WTC11 (cell line): ENCODE measurements at regions not wholly inside any gene's neighbourhood (a gene's known extent, or its start where the extent isn't known, plus 50 kb on each side); places are given as distances from the start of the nearest gene placed in this dataset.

Source experiments
- ATAC-seq: fragments of 200-7000 bp; cut with Tn5 transposase; 2 replicates; pipeline ENCODE4 v1.10.0; 2021; ENCODE audit warnings: mild to moderate bottlenecking, moderate library complexity
- CTCF ChIA-PET: fragments of 300-600 bp; sonication (Branson Sonifier 250); formaldehyde crosslinking; loops from one replicate; lab custom pipeline; 2021; ENCODE audit warnings: antibody characterized with exemption; lab: Charles Lee
- POLR2A ChIA-PET: fragments of 350-600 bp; sonication (Branson Sonifier 250); formaldehyde crosslinking; loops from one replicate; lab custom pipeline; 2021; ENCODE audit warnings: antibody characterized with exemption; lab: Charles Lee
- DNase-seq: peaks from one replicate; pipeline ENCODE4 v3.0.0; 2021; ENCODE audit warnings: low spot score
- H3K27ac Mint-ChIP-seq: 2 replicates; pipeline ENCODE4 v1.8.0; 2021; ENCODE audit warnings: mixed read lengths
- H3K27me3 Mint-ChIP-seq: 2 replicates; pipeline ENCODE4 v1.8.0; 2021; ENCODE audit warnings: low read depth, mild to moderate bottlenecking, moderate library complexity, mixed read lengths
- H3K36me3 Mint-ChIP-seq: 2 replicates; pipeline ENCODE4 v1.8.0; 2021; ENCODE audit warnings: mixed read lengths
- H3K4me1 Mint-ChIP-seq: 2 replicates; pipeline ENCODE4 v1.8.0; 2022; ENCODE audit warnings: mixed read lengths
- H3K4me3 Mint-ChIP-seq: 2 replicates; pipeline ENCODE4 v1.8.0; 2021; ENCODE audit warnings: mild to moderate bottlenecking, moderate library complexity, mixed read lengths
- H3K9me3 Mint-ChIP-seq: 2 replicates; pipeline ENCODE4 v1.8.0; 2021; ENCODE audit warnings: mixed read lengths
- ATF1 ChIP-seq: sonication (generic); formaldehyde crosslinking; IDR thresholded peaks from 2 replicates; pipeline ENCODE4 v1.8.1; 2023; ENCODE audit warnings: mild to moderate bottlenecking, moderate library complexity, missing genetic modification reagents
- ELF4 ChIP-seq: sonication (generic); formaldehyde crosslinking; IDR thresholded peaks from 2 replicates; pipeline ENCODE4 v1.8.1; 2022; ENCODE audit warnings: low read depth, mild to moderate bottlenecking, moderate library complexity, missing genetic modification reagents
- ESRRA ChIP-seq: sonication (generic); formaldehyde crosslinking; IDR thresholded peaks from 2 replicates; pipeline ENCODE4 v1.8.1; 2022; ENCODE audit warnings: mild to moderate bottlenecking, missing genetic modification reagents, borderline replicate concordance
- HMGA2 ChIP-seq: fragments of 250-450 bp; sonication (Bioruptor Pico); IDR thresholded peaks from 2 replicates; pipeline ENCODE4 v1.4.0; 2021; ENCODE audit warnings: mild to moderate bottlenecking, moderate library complexity
- IRF2 ChIP-seq: sonication (generic); formaldehyde crosslinking; IDR thresholded peaks from 2 replicates; pipeline ENCODE4 v1.8.0; 2022; ENCODE audit warnings: low read depth, missing genetic modification reagents, borderline replicate concordance
- MYBL2 ChIP-seq: sonication (generic); formaldehyde crosslinking; IDR thresholded peaks from 2 replicates; pipeline ENCODE4 v1.8.1; 2023; ENCODE audit warnings: mild to moderate bottlenecking, moderate library complexity, missing genetic modification reagents
- NFATC4 ChIP-seq: fragments of 250-450 bp; sonication (Bioruptor Pico); IDR thresholded peaks from 2 replicates; pipeline ENCODE4 v1.9.0; 2021; ENCODE audit warnings: mild to moderate bottlenecking
- NR3C1 ChIP-seq: sonication (generic); formaldehyde crosslinking; conservative IDR thresholded peaks from 2 replicates; pipeline ENCODE4 v1.8.1; 2023; ENCODE audit warnings: low read depth, mild to moderate bottlenecking, missing genetic modification reagents
- SOX15 ChIP-seq: fragments of 250-450 bp; sonication (Bioruptor Pico); IDR thresholded peaks from 2 replicates; pipeline ENCODE4 v1.9.0; 2021; ENCODE audit warnings: mild to moderate bottlenecking
- SP1 ChIP-seq: sonication (generic); formaldehyde crosslinking; conservative IDR thresholded peaks from 2 replicates; pipeline ENCODE4 v1.8.1; 2022; ENCODE audit warnings: missing genetic modification reagents
- TP53 ChIP-seq: sonication (generic); formaldehyde crosslinking; IDR thresholded peaks from 2 replicates; pipeline ENCODE4 v1.8.1; 2023; ENCODE audit warnings: mild to moderate bottlenecking, missing genetic modification reagents
- ZNF317 ChIP-seq: sonication (generic); formaldehyde crosslinking; IDR thresholded peaks from 2 replicates; pipeline ENCODE4 v1.8.1; 2023; ENCODE audit warnings: low read depth, mild to moderate bottlenecking, moderate library complexity, missing genetic modification reagents, borderline replicate concordance
- TF ChIP-seq, protein P1 (sequence below): sonication (generic); formaldehyde crosslinking; IDR thresholded peaks from 2 replicates; pipeline ENCODE4 v1.8.0; 2023; ENCODE audit warnings: mild to moderate bottlenecking, missing genetic modification reagents
- TF ChIP-seq, protein P2 (sequence below): sonication (generic); formaldehyde crosslinking; IDR thresholded peaks from 2 replicates; pipeline ENCODE4 v1.8.0; 2022; ENCODE audit warnings: mild to moderate bottlenecking, missing genetic modification reagents
- TF ChIP-seq, protein P3 (sequence below): sonication (generic); formaldehyde crosslinking; IDR thresholded peaks from 2 replicates; pipeline ENCODE4 v1.8.1; 2022; ENCODE audit warnings: mild to moderate bottlenecking, missing genetic modification reagents, moderate library complexity, borderline replicate concordance
- TF ChIP-seq, protein P4 (sequence below): sonication (generic); formaldehyde crosslinking; IDR thresholded peaks from 2 replicates; pipeline ENCODE4 v1.8.0; 2022; ENCODE audit warnings: mild to moderate bottlenecking, missing genetic modification reagents
- TF ChIP-seq, protein P5 (sequence below): sonication (generic); formaldehyde crosslinking; IDR thresholded peaks from 2 replicates; pipeline ENCODE4 v1.8.0; 2022; ENCODE audit warnings: mild to moderate bottlenecking, missing genetic modification reagents
- TF ChIP-seq, protein P6 (sequence below): fragments of 250-450 bp; sonication (Bioruptor Pico); IDR thresholded peaks from 2 replicates; pipeline ENCODE4 v2.1.2; 2022; ENCODE audit warnings: mild to moderate bottlenecking, moderate library complexity
- TF ChIP-seq, protein P7 (sequence below): sonication (generic); formaldehyde crosslinking; IDR thresholded peaks from 2 replicates; pipeline ENCODE4 v1.8.0; 2022; ENCODE audit warnings: mild to moderate bottlenecking, missing genetic modification reagents
- TF ChIP-seq, protein P8 (sequence below): fragments of 250-450 bp; sonication (Bioruptor Pico); conservative IDR thresholded peaks from 2 replicates; pipeline ENCODE4 v1.9.0; 2021; ENCODE audit warnings: mild to moderate bottlenecking

DNA sequence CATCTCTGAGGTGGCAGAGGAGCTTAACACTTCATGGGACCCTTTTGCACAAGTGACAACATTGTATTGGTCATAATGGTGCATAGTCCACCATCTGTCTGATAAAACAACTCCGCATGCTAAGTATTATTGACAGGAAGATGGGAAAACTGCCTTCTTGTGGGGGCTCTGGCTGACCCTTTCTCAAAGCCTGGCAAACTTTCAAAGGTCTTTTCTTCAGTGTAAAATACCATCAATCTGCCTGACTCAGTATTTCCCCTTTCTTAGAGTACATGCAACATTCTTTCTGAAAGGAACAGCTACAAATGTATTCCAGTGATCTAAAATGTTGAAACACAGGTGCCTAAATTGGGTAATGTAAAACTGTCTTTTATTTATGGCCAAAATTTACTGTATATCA lies 89.1 kb downstream of the NAA11 start:
- TF ChIP-seq IRF2 (CRISPR knock-in tag): no peak
- TF ChIP-seq NFATC4: no peak
- no peak for TF ChIP-seq HMGA2 (CRISPR knock-in tag)
- TF ChIP-seq, protein P1, sequence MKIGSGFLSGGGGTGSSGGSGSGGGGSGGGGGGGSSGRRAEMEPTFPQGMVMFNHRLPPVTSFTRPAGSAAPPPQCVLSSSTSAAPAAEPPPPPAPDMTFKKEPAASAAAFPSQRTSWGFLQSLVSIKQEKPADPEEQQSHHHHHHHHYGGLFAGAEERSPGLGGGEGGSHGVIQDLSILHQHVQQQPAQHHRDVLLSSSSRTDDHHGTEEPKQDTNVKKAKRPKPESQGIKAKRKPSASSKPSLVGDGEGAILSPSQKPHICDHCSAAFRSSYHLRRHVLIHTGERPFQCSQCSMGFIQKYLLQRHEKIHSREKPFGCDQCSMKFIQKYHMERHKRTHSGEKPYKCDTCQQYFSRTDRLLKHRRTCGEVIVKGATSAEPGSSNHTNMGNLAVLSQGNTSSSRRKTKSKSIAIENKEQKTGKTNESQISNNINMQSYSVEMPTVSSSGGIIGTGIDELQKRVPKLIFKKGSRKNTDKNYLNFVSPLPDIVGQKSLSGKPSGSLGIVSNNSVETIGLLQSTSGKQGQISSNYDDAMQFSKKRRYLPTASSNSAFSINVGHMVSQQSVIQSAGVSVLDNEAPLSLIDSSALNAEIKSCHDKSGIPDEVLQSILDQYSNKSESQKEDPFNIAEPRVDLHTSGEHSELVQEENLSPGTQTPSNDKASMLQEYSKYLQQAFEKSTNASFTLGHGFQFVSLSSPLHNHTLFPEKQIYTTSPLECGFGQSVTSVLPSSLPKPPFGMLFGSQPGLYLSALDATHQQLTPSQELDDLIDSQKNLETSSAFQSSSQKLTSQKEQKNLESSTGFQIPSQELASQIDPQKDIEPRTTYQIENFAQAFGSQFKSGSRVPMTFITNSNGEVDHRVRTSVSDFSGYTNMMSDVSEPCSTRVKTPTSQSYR: no peak
- TF ChIP-seq, protein P2, sequence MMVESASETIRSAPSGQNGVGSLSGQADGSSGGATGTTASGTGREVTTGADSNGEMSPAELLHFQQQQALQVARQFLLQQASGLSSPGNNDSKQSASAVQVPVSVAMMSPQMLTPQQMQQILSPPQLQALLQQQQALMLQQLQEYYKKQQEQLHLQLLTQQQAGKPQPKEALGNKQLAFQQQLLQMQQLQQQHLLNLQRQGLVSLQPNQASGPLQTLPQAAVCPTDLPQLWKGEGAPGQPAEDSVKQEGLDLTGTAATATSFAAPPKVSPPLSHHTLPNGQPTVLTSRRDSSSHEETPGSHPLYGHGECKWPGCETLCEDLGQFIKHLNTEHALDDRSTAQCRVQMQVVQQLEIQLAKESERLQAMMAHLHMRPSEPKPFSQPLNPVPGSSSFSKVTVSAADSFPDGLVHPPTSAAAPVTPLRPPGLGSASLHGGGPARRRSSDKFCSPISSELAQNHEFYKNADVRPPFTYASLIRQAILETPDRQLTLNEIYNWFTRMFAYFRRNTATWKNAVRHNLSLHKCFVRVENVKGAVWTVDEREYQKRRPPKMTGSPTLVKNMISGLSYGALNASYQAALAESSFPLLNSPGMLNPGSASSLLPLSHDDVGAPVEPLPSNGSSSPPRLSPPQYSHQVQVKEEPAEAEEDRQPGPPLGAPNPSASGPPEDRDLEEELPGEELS (CRISPR knock-in tag): no peak
- TF ChIP-seq ZNF317: no peak
- TF ChIP-seq, protein P3, sequence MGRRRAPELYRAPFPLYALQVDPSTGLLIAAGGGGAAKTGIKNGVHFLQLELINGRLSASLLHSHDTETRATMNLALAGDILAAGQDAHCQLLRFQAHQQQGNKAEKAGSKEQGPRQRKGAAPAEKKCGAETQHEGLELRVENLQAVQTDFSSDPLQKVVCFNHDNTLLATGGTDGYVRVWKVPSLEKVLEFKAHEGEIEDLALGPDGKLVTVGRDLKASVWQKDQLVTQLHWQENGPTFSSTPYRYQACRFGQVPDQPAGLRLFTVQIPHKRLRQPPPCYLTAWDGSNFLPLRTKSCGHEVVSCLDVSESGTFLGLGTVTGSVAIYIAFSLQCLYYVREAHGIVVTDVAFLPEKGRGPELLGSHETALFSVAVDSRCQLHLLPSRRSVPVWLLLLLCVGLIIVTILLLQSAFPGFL (CRISPR knock-in tag): no peak
- no peak for TF ChIP-seq TP53 (CRISPR knock-in tag)
- TF ChIP-seq ATF1 (CRISPR knock-in tag): no peak
- TF ChIP-seq, protein P4, sequence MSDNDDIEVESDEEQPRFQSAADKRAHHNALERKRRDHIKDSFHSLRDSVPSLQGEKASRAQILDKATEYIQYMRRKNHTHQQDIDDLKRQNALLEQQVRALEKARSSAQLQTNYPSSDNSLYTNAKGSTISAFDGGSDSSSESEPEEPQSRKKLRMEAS (CRISPR knock-in tag): no peak
- ChIA-PET CTCF (no interaction called here), POLR2A (no interaction called here)
- H3K27me3 Mint-ChIP-seq: no peaks in the 10 kb centered on the region
- H3K9me3 Mint-ChIP-seq: no peaks in the 10 kb centered on the region
- H3K4me1 Mint-ChIP-seq: peaks cover 5% of the 10 kb centered on the region
- no peak for DNase-seq
- no peaks in the 10 kb centered on the region for H3K36me3 Mint-ChIP-seq
- H3K4me3 Mint-ChIP-seq: no peak overlapping the region
- H3K27ac Mint-ChIP-seq: no peak overlapping the region
- ATAC-seq: no peak

DNA sequence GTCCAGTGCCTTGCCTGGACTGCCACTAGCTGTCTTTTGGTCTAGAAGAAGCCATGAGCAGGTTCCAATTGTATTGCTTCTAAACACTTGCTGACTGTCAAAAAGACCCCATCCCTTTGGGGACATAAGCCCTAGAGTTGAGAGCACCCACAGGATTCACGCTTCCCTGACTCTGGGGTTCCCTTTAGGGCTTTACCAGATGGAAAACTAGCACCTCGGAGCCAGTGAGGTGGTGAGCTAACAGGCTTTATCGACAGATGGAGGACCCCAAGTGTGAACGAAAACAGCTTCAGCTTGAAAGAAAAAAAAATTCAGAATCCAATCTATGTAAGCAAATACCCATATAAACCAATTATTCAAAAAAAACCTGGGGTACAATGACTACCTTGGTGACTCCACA lies 90.8 kb downstream of the NAA11 start:
- no peak for DNase-seq
- H3K9me3 Mint-ChIP-seq: no peaks in the 10 kb centered on the region
- H3K27me3 Mint-ChIP-seq: no peaks in the 10 kb centered on the region
- ATAC-seq: no peak
- peaks cover 5% of the 10 kb centered on the region for H3K4me1 Mint-ChIP-seq
- H3K27ac Mint-ChIP-seq: no peak overlapping the region
- CTCF ChIA-PET: interaction anchor here (1.2 kb wide), 1 partner anchor 193 kb away, joined by 5 read pairs; no protein-coding TSS in a partner anchor
- no peaks in the 10 kb centered on the region for H3K36me3 Mint-ChIP-seq
- POLR2A ChIA-PET: no interaction called here
- no peak overlapping the region for H3K4me3 Mint-ChIP-seq
- TF ChIP-seq, protein P5, sequence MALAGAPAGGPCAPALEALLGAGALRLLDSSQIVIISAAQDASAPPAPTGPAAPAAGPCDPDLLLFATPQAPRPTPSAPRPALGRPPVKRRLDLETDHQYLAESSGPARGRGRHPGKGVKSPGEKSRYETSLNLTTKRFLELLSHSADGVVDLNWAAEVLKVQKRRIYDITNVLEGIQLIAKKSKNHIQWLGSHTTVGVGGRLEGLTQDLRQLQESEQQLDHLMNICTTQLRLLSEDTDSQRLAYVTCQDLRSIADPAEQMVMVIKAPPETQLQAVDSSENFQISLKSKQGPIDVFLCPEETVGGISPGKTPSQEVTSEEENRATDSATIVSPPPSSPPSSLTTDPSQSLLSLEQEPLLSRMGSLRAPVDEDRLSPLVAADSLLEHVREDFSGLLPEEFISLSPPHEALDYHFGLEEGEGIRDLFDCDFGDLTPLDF (CRISPR knock-in tag): no peak
- no peak for TF ChIP-seq ESRRA (CRISPR knock-in tag)
- no peak for TF ChIP-seq TP53 (CRISPR knock-in tag)
- TF ChIP-seq SOX15 (CRISPR knock-in tag): no peak
- TF ChIP-seq, protein P6, sequence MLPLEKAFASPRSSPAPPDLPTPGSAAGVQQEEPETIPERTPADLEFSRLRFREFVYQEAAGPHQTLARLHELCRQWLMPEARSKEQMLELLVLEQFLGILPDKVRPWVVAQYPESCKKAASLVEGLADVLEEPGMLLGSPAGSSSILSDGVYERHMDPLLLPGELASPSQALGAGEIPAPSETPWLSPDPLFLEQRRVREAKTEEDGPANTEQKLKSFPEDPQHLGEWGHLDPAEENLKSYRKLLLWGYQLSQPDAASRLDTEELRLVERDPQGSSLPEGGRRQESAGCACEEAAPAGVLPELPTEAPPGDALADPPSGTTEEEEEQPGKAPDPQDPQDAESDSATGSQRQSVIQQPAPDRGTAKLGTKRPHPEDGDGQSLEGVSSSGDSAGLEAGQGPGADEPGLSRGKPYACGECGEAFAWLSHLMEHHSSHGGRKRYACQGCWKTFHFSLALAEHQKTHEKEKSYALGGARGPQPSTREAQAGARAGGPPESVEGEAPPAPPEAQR (CRISPR knock-in tag): no peak
- TF ChIP-seq, protein P7, sequence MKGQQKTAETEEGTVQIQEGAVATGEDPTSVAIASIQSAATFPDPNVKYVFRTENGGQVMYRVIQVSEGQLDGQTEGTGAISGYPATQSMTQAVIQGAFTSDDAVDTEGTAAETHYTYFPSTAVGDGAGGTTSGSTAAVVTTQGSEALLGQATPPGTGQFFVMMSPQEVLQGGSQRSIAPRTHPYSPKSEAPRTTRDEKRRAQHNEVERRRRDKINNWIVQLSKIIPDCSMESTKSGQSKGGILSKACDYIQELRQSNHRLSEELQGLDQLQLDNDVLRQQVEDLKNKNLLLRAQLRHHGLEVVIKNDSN (CRISPR knock-in tag): no peak
- no peak for TF ChIP-seq NR3C1 (CRISPR knock-in tag)
- no peak for TF ChIP-seq MYBL2 (CRISPR knock-in tag)
- TF ChIP-seq, protein P8, sequence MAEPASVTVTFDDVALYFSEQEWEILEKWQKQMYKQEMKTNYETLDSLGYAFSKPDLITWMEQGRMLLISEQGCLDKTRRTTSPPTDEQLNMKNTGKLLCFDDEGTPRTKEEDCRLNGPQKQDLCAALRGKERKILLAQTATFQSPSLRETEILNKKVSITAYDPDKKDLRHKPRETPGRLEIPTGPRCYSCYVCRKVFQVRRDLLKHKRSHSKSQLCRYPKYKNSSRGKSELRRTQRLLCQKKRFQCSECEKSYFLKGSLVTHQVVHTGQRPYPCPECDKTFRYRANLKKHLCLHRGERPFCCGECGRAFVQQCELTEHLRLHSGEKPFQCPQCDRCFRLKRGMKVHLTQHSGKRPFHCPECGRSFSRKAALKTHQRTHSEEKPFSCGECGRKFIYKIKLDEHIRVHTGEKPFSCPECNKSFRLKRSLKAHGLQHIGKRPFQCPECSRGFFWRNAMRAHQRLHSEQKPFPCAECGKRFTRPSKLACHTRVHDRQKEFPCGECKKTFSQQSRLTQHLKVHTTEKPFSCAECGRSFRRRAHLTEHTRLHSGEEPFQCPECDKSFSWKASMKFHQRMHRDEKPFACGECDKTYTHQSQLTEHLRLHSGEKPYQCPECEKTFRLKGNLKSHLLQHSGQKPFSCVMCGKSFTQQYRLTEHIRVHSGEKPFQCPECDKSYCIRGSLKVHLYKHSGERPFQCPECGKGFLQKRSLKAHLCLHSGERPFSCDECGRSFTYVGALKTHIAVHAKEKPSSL (CRISPR knock-in tag): no peak
- TF ChIP-seq ELF4 (CRISPR knock-in tag): no peak
- no peak for TF ChIP-seq SP1 (CRISPR knock-in tag)
